Parathyroid adenoma (tissue), 2 donors: ENCODE measurements at regions not wholly inside any gene's neighbourhood (a gene's known extent, or its start where the extent isn't known, plus 50 kb on each side); places are given as distances from the start of the nearest gene placed in this dataset.

Experiments
- H2AFZ ChIP-seq: fragments of 300-600 bp; sonication (generic); one replicate; pipeline ENCODE4 v1.7.0; 2017; ENCODE audit warnings: antibody characterized with exemption, mild to moderate bottlenecking
- H3K27ac ChIP-seq: fragments of 300-600 bp; sonication (generic); one replicate; pipeline ENCODE4 v1.7.0; 2017
- H3K27me3 ChIP-seq: fragments of 300-600 bp; sonication (generic); one replicate; pipeline ENCODE4 v1.7.0; 2017; ENCODE audit warnings: low read length; ENCODE audit not compliant: control insufficient read depth, insufficient read depth
- H3K36me3 ChIP-seq: fragments of 300-600 bp; sonication (generic); one replicate; pipeline ENCODE4 v1.7.0; 2017; ENCODE audit warnings: low read length; ENCODE audit not compliant: control insufficient read depth, insufficient read depth
- H3K4me1 ChIP-seq: fragments of 300-600 bp; sonication (generic); one replicate; pipeline ENCODE4 v1.7.0; 2017; ENCODE audit warnings: control low read depth
- H3K4me2 ChIP-seq: fragments of 300-600 bp; sonication (generic); one replicate; pipeline ENCODE4 v1.7.0; 2017; ENCODE audit warnings: low read length
- H3K4me3 ChIP-seq: fragments of 300-600 bp; sonication (generic); one replicate; pipeline ENCODE4 v1.7.0; 2017; ENCODE audit warnings: low read depth, low read length
- H3K79me2 ChIP-seq: fragments of 300-600 bp; sonication (generic); one replicate; pipeline ENCODE4 v1.7.0; 2017; ENCODE audit warnings: control low read depth
- H3K9ac ChIP-seq: fragments of 300-600 bp; sonication (generic); one replicate; pipeline ENCODE4 v1.7.0; 2017; ENCODE audit warnings: mild to moderate bottlenecking
- H3K9me3 ChIP-seq: fragments of 300-600 bp; sonication (generic); one replicate; pipeline ENCODE4 v1.7.0; 2017; ENCODE audit warnings: low read length; ENCODE audit not compliant: control insufficient read depth
- TF ChIP-seq, protein P1 (sequence below): fragments of 300-600 bp; sonication (generic); IDR thresholded peaks from one replicate; pipeline ENCODE4 v1.7.0; 2017; ENCODE audit warnings: antibody characterized with exemption, mild to moderate bottlenecking
- donor health status: primary hyperparathyroidism.

DNA sequence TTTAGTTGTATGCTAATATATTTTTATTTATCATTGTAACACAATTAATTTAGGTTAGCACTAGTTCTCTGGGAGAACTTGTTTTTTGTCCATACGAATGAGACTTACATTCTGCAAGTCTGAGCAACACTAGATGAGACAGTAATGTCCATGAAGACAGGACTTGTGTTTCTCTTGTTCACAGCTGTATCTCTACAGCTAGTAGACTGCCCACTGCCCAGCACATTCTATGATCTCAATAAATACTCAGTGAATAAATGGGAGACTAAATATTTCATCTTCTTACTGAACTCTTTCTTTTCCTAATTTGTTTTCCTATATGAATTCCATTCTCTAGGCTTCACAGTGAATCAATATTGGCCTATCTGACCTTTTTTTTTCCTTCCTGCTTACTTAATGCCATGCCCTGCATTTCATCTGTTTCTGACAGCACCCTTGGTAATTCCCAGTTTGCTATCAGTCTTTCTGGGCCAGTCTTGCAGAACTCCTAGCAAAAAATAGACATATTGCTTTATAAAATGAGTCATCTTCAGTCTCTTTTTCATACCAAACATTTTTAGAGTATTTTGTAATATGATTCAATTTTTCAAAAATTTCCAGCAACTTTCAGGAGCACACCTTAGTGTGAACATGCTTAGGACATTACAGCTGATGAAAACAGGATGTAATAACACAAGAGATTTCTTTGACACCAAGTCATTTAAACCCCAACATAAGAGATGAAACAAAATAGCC is 185.5 kb upstream of the ATP2B1 start:
- peaks cover 3% of the 10 kb centered on the region for H3K4me1 ChIP-seq
- no peaks in the 10 kb centered on the region for H3K27me3 ChIP-seq
- no peaks in the 10 kb centered on the region for H3K9me3 ChIP-seq
- no peak overlapping the region for H3K9ac ChIP-seq
- H3K4me2 ChIP-seq: no peak overlapping the region
- H3K27ac ChIP-seq: no peak overlapping the region
- H3K36me3 ChIP-seq: no peaks in the 10 kb centered on the region
- TF ChIP-seq, protein P1, sequence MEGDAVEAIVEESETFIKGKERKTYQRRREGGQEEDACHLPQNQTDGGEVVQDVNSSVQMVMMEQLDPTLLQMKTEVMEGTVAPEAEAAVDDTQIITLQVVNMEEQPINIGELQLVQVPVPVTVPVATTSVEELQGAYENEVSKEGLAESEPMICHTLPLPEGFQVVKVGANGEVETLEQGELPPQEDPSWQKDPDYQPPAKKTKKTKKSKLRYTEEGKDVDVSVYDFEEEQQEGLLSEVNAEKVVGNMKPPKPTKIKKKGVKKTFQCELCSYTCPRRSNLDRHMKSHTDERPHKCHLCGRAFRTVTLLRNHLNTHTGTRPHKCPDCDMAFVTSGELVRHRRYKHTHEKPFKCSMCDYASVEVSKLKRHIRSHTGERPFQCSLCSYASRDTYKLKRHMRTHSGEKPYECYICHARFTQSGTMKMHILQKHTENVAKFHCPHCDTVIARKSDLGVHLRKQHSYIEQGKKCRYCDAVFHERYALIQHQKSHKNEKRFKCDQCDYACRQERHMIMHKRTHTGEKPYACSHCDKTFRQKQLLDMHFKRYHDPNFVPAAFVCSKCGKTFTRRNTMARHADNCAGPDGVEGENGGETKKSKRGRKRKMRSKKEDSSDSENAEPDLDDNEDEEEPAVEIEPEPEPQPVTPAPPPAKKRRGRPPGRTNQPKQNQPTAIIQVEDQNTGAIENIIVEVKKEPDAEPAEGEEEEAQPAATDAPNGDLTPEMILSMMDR: no peak
- H2AFZ ChIP-seq: peak overlapping the region; percentile 29
- H3K79me2 ChIP-seq: no peaks in the 10 kb centered on the region
- no peak overlapping the region for H3K4me3 ChIP-seq

DNA sequence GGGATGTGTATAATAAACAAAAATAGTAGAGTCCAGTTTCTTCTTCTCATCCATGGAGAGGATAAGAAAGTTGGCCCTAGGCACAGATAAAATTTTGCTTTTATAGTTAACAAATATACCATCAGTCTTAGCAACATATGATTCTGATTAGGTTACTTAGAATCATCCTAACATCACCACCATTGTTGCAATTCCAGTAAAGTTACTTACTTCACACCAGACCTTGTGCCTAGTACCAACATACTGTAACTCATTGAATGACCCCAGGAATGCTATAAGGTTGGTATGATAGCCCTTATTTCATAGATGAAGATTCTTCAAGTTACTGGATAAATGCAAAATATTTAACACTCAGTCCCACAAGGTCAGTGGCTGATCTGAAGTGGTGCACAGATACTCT is 183.8 kb upstream of the ATP2B1 start:
- H3K27ac ChIP-seq: no peak overlapping the region
- no peaks in the 10 kb centered on the region for H3K9me3 ChIP-seq
- no peaks in the 10 kb centered on the region for H3K27me3 ChIP-seq
- H3K9ac ChIP-seq: no peak overlapping the region
- TF ChIP-seq, protein P1: no peak
- no peaks in the 10 kb centered on the region for H3K79me2 ChIP-seq
- no peak overlapping the region for H2AFZ ChIP-seq
- H3K4me2 ChIP-seq: no peak overlapping the region
- no peaks in the 10 kb centered on the region for H3K36me3 ChIP-seq
- peaks cover 3% of the 10 kb centered on the region for H3K4me1 ChIP-seq
- no peak overlapping the region for H3K4me3 ChIP-seq

DNA sequence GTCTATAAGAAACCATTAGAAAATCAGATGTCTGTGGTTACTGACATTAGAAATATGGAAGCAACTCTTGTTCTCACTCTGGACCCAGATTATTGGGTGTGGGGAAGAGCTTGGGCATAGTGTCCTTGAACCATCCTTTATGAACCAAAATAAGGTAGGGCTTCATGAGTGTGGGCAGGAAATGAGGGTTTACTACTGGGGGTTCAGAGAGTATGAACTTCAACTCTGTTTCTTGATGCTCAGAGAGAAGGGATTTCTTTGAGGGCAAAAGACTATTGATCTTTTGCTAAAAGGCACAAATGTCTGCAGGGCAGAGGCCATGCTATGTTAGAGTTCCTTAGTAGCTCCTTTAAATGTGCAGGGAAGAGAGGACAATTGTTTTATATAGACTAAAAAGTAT is 183.3 kb upstream of the ATP2B1 start:
- H3K9ac ChIP-seq: no peak overlapping the region
- no peaks in the 10 kb centered on the region for H3K27me3 ChIP-seq
- H3K27ac ChIP-seq: no peak overlapping the region
- H3K9me3 ChIP-seq: no peaks in the 10 kb centered on the region
- H3K36me3 ChIP-seq: no peaks in the 10 kb centered on the region
- H3K79me2 ChIP-seq: no peaks in the 10 kb centered on the region
- H3K4me1 ChIP-seq: peaks cover 3% of the 10 kb centered on the region
- TF ChIP-seq, protein P1: no peak
- no peak overlapping the region for H3K4me3 ChIP-seq
- H2AFZ ChIP-seq: no peak overlapping the region
- H3K4me2 ChIP-seq: no peak overlapping the region

DNA sequence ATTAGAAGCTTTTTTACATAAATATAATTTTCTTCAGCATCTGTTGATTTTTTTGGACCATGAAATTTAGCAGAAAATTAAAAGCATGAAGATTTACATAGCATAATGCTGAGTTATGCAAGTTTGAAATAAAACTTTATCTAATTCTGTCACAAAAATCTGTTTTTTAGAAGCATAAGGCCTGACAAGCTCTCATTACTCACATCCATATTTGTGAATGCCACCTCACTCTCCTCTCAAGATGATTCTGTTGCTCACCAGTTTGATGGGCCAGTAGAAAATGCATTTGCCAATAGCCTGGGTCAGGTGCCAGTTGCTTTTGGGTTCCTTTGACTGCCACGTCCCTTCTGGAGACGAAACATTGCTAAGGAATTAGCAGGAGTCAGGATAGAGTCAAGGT is 181.5 kb upstream of the ATP2B1 start:
- Histone ChIP-seq H2AFZ (no peak overlapping the region), H3K27ac (no peak overlapping the region), H3K4me3 (no peak overlapping the region), H3K9ac (no peak overlapping the region), H3K27me3 (no peaks in the 10 kb centered on the region), H3K36me3 (no peaks in the 10 kb centered on the region), H3K4me2 (no peak overlapping the region), H3K9me3 (no peaks in the 10 kb centered on the region), H3K4me1 (peaks cover 3% of the 10 kb centered on the region), H3K79me2 (no peaks in the 10 kb centered on the region)
- TF ChIP-seq, protein P1: no peak

DNA sequence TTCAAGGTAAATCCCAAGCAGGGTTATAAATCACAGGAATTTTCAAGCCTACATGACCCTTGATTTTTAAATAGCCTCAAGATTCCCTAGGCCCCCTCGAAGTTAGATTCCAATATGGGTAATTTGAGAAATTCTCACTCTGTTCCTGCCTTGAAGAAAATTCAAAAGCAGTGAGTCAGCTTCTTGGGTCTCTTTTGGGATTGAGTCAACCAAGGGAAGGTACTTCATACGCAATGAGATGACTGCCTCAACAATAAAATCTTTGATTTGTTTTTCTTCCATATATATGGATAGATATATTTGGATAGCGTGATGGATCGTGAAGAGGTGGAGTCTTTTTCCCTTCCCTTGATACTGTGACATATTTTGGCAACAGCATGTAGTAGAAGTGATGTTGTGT is 180.4 kb upstream of the ATP2B1 start:
- H3K36me3 ChIP-seq: no peaks in the 10 kb centered on the region
- H3K27me3 ChIP-seq: no peaks in the 10 kb centered on the region
- H3K9ac ChIP-seq: no peak overlapping the region
- no peak overlapping the region for H2AFZ ChIP-seq
- H3K4me2 ChIP-seq: no peak overlapping the region
- H3K27ac ChIP-seq: no peak overlapping the region
- no peaks in the 10 kb centered on the region for H3K4me1 ChIP-seq
- no peak overlapping the region for H3K4me3 ChIP-seq
- H3K9me3 ChIP-seq: no peaks in the 10 kb centered on the region
- TF ChIP-seq, protein P1: no peak
- H3K79me2 ChIP-seq: no peaks in the 10 kb centered on the region
